HG03103 (cell line): ENCODE measurements at regions not wholly inside any gene's neighbourhood (a gene's known extent, or its start where the extent isn't known, plus 50 kb on each side); places are given as distances from the start of the nearest gene placed in this dataset.

Experiments
- ATAC-seq: cut with Tn5 transposase; IDR thresholded peaks from one replicate; pipeline ENCODE4 v1.9.1; 2021; ENCODE audit warnings: low read depth; ENCODE audit not compliant: unreplicated experiment

- no peak for ATAC-seq
Measured at GRCh38 chr5:158313027-158313732, 454.2 kb upstream of the CLINT1 start.

GRCh38 chr5:158309088-158309807 lies 450.3 kb upstream of the CLINT1 start:
- ATAC-seq = no peak

DNA sequence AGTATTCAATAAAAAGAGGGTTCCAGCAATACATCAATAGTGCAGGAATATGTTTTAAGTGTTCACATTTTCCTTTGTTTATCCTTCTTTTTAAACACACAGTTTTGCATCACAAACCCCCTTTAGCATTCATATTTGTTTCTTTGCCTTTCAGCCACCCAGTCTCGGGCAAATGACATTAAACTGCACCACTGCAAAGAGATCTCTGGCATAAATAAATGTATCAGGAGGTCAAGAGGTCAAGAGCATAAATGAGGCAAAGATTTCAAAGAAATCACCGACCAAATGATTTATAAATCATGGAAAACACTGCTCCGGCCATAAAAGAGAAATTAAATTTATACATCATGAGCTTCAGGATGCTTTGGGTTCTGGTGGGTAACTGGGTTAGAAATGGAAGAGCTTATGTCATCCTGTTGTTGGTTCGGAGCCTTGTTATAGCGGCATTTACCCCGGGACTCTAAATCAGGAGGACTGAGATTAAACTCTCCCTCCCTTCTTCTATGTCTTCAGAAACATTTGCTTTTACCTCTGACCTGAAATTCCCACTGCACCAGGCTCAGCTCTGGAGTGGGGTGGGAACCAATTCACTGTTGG lies 449.6 kb upstream of the CLINT1 start:
- no peak for ATAC-seq

GRCh38 chr5:158305861-158306260 lies 446.9 kb upstream of the CLINT1 start:
- no peak for ATAC-seq

- no peak for ATAC-seq
Measured at GRCh38 chr5:158304607-158305006, 445.7 kb upstream of the CLINT1 start.

DNA sequence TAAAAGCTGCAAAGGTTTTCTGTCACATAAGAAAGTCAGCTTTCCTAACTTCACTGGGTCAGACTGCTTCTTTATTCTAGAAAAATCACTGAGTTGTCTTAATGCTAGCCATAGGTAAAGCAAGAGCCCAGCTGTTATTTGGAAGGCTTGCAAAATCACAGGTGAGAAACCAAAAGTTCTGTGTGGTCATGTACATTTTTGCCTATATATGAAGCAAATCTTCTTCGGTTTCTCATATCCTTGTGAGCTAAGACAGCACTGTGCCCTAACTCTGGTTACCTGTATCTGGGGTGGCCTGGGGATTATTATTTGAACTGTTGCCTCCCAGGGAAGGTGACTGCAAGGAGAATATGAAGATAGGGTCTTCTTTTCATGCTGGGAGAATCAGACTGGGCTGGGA lies 444.9 kb upstream of the CLINT1 start:
- ATAC-seq = no peak

DNA sequence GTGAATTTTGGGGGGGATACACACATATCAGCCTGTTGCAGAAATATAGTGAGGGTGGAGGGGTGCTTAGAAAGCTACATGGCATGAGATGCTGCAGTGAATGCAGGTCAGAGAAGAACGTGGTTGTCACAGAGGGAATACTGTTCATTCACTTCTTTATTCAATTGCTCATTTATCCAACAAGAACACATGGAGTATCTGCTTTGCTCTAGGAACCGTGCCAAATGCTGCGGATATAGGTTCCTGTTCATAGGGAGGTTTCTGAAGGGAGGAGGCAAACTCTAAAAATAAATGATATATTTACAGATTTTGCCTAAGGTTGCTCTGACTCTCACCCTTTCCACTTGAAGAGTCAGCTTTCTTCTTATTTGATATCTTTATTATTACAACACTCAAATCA lies 444.3 kb upstream of the CLINT1 start:
- ATAC-seq = no peak

- no peak for ATAC-seq
Measured at GRCh38 chr5:158302029-158302428, 443.1 kb upstream of the CLINT1 start.

DNA sequence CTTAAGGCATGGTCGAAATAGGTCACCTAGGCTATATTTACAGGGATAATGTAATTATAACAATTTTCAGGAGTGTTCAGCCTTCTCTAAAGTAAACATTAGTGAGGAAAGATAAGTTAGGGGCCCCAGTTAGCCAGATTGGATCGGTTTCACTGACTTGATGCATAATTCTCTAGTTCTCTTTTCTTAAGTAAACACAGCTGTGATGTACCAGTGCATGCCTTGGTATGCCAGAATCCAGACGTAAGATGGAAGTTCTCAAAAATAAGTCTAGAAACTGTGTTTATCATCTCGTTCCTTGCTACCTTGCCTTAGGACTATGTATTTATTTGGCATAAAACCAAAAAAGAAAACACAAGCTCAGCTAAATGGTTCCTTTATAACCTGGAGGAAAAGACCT lies 442.2 kb upstream of the CLINT1 start:
- ATAC-seq = no peak

DNA sequence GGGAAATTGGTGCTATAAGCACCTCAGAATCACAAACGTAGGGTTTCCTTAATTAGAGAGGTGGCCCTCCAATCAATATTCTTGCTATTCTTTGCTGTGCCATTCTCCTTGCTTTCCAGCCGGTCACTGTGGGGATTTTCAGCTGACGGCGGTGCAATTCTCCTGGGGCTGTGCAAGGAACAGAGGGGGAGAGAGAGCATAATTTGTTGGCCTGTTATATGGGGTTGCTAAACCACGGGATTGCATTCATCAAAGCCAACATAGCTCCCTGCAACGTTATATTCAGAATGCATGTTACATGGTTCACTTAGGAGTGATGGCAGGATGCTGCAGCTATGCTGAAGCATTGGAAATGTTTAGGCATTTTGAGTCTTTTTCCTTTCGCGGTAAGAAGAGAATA lies 441.3 kb upstream of the CLINT1 start:
- ATAC-seq = no peak

DNA sequence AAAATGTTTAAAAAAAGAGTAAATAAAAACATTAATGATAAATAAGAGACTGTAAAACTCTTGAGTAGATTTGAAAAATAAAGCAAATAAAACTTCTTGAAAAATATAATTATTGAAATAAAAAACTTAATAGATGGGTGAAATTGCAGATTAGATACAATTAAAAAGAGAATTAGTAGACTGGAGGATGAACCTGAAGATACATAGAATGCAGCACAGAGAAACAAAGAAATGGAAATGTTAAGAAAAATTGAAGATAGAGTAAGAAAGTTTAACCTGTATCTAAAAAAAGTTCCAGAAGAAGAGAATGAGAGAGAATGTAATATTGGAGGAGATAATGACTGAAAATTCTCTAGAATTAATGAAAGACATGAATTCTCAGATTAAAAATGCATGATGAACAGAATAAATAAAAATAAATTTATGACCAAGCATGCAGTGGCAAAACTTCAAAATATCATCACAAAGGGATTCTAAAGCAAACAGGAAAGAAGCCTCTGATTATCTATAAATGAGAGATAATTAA lies 438.1 kb upstream of the CLINT1 start:
- no peak for ATAC-seq

DNA sequence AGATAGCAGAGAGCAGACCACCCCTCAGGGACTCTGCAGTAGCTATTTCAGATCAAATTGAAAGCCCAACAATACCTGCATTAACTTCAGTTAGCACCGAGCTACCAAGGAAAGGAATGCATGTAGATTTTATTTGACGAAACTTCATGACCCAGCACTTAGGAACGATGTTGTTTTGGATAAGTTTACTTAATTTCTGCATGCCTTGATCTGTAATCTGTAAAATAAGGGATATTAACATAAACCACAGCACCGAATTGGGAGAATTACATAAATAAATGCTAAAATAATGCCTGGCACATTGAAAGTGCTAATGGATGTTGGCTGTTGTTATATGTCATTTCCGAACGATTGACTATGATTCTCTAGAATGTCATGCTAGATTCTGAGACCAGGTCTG lies 435.8 kb upstream of the CLINT1 start:
- ATAC-seq = no peak

- ATAC-seq = no peak
Measured at GRCh38 chr5:158292981-158293380, 434.0 kb upstream of the CLINT1 start.

DNA sequence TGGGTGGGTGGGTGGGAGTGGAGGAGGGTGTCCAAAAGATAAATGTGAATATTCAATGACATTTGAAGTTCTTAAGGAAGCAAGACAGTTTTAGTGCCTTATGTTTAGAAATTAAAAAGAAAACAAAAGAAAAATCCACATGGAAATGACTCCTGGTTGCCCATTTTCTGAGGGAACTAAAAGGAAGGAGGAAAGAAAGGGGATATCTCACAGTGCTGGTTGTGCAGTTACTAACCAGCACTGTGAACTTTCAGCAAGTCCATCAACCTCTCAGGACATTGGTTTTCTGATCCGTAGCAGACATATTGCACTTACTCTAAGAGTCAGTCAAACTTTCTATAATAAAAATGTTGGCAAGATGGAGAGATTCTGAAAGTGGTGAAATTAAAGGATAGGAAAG lies 431.0 kb upstream of the CLINT1 start:
- no peak for ATAC-seq

- no peak for ATAC-seq
Measured at GRCh38 chr5:158288272-158288657, 429.3 kb upstream of the CLINT1 start.

DNA sequence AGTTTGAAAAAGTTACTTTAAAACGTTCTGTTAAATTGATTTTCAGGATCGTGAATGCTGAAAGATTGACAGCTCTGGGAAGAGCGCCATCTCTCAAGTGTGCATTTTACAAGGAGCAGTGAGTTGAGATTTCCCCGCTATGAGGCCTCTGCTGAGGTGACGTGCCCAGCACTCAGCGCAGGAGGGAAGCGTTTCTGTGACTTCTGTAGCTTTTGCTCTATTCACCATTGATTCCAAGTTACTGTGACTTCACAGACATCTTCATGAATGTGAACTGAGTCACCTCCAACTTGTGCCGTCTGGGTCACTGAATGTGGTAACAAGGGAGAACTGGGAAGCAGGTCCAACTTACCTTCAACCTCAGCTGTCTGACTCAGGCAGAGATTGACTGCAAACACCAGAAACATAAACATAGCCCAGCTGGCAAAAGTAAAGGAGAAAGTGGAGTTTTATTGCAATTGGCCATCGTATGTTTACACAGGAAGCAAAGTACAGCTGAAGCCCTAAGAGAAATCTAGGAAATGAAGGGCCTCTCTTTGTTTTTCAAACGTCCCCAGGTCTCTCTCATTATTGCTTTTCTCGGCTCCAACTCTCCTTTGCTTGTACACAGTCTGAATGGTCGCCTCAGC lies 428.8 kb upstream of the CLINT1 start:
- no peak for ATAC-seq

DNA sequence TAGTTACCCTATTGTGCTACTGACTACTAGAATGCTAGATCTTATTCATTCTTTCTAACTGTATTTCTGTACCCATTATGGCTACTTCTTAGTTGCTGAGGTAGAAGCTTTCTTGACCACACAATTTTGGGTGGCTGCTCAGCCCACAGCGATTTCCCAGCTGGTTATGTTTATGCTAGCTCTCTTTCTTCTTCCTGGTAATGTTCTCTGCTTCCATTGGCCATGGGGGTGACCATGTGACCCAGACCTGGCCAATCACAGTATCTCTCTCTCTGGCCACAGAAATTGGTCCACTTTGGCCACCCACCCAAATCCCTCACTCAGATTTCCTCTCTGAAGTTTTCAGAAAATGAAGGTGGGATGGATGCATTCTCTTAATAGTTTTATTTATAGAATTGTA lies 427.9 kb upstream of the CLINT1 start:
- ATAC-seq = no peak

DNA sequence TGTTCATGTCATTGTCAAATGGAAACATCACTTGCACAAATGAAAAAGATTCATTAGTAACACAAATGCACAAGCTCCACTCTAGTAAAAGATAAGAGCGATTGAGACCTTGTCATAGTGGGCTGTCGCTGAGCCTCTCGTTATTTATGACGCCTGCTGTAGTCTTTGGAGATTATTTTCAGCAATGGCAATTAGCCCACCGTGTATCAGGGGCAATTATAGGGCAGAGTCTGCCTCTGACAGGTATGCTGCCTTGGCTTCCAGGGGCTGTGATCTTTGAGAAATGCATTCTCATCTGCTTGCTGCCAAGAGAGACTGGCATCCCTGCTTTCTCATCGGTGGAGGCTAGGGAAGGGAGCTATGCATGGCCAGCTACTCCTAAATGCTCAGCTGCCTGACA lies 426.8 kb upstream of the CLINT1 start:
- no peak for ATAC-seq

DNA sequence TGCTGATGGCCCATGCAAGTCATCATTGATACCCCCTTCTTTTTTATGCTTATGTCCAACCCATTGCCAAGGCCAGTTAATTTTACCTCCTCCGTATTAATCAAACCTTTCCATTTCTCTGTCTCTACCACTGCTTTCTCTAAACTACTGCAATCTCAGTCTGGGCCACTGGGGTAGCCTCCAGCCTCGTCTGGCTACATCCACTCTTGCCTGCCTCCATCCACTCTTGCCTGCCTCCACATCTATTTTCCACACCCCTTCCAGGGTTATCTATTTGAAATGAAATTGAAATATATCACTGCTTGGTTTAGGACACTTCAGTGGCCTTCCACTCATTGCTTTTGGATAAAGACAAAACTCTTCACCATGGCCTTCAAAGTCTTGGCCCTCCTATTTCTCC lies 425.3 kb upstream of the CLINT1 start:
- ATAC-seq = no peak

DNA sequence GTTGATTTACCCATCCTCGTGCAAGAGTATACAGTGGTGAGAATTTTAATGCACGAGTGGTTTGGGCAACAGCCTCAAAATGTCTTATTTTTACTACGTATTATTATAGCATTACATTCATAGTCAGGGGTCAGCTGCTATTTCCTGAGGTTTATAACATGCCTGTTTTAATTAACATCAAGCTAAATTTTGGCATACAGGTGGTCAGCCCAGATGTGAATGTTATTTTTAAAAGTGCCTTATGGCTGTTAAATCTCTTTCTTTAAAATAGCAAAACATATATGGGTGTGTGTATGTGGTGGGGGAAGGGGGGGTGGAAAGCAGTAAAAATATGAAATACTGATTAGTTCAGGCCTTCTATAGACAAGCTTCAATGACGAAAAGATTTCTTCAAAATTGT lies 424.5 kb upstream of the CLINT1 start:
- no peak for ATAC-seq

- ATAC-seq = no peak
Measured at GRCh38 chr5:158278216-158278925, 419.4 kb upstream of the CLINT1 start.
